ENCODE measurements at regions not wholly inside any gene's neighbourhood (a gene's known extent, or its start where the extent isn't known, plus 50 kb on each side); places are given as distances from the start of the nearest gene placed in this dataset.

DNA sequence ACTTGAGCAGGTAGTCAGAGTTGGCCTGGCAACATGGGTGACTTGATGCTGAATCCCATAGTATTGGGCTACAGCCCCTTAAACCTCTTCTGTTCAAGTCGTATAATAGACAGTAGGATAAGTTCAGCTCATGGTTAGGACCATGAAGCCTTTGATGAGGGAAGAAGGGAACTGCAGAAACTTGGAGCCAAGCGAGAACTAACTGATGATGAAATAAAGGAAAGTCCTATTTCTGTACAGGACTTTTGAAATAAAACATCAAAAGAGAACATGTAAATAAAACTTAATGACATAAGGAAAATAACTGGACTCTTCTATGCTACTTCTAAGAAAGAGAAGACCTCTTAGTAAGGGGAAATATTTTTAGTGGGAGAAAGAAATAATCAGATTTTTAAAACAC is 51.2 kb upstream of the UGP2 start:
- H3K4me3 ChIP-seq (ENCODE audit: low read depth, low read length), result no peak overlapping the region
- POLR2A ChIA-PET, result interaction anchor here (1.0 to 1.7 kb wide), 2 partner anchors 51 to 52 kb away, joined by 3 to 9 read pairs; partner anchors contain the start of gene UGP2
- DNase-seq (ENCODE audit: low read depth, low spot score), result no peak
- TF ChIP-seq, protein P1, sequence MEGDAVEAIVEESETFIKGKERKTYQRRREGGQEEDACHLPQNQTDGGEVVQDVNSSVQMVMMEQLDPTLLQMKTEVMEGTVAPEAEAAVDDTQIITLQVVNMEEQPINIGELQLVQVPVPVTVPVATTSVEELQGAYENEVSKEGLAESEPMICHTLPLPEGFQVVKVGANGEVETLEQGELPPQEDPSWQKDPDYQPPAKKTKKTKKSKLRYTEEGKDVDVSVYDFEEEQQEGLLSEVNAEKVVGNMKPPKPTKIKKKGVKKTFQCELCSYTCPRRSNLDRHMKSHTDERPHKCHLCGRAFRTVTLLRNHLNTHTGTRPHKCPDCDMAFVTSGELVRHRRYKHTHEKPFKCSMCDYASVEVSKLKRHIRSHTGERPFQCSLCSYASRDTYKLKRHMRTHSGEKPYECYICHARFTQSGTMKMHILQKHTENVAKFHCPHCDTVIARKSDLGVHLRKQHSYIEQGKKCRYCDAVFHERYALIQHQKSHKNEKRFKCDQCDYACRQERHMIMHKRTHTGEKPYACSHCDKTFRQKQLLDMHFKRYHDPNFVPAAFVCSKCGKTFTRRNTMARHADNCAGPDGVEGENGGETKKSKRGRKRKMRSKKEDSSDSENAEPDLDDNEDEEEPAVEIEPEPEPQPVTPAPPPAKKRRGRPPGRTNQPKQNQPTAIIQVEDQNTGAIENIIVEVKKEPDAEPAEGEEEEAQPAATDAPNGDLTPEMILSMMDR (IDR thresholded peaks at IDR 0.05; ENCODE audit: insufficient read depth, low read length, missing control alignments), result no peak
- CTCF ChIA-PET, result interaction anchor here (0.9 to 1.1 kb wide), 2 partner anchors 71 to 92 kb away, joined by 3 read pairs; no protein-coding TSS in a partner anchor

DNA sequence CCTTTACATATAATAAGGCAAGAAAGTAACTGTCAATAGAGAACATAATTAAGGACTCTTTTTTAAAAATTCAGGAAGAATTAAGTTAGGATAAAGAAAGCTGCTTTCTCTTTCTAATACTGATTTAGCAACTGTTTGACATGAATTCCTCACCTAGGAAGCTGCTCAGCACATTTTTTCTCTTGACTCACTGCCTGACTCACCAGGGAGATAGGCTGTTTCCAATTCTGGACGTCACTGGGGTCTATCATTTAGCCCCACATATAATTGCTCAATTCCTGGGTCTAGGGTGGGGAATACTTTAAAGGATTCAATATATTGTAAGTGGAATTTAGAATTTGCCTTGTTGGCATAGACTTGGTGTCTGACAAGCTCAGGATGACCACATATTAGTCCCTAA is 50.8 kb upstream of the UGP2 start:
- DNase-seq (ENCODE audit: low read depth, low spot score), result peak; percentile 63
- ChIA-PET CTCF (interaction anchor here (0.9 to 1.1 kb wide), 2 partner anchors 71 to 92 kb away, joined by 3 read pairs; no protein-coding TSS in a partner anchor), POLR2A (interaction anchor here (1.0 to 1.7 kb wide), 2 partner anchors 51 to 52 kb away, joined by 3 to 9 read pairs; partner anchors contain the start of gene UGP2)
- no peak overlapping the region for H3K4me3 ChIP-seq (ENCODE audit: low read depth, low read length)
- TF ChIP-seq, protein P1 (IDR thresholded peaks at IDR 0.05; ENCODE audit: insufficient read depth, low read length, missing control alignments), result no peak

DNA sequence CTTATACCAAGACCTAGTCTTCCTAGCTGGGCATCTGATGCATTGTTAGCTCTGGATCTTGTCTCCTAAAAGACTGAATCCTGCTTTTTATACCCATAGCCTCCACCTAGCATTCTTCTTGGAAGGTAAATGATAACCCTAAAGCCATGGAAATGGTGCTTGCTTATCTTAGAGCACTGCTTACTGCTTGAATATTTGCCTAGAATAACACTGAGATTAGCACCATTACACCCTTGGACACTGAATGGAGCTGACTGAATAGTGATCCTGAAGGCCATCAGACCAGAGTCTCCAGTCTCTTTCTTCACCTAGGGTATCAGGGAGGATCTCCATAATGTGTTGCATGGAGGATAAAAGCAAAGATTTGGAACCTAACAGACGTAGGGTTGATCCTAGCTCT is 50.3 kb upstream of the UGP2 start:
- CTCF ChIA-PET, result interaction anchor here (0.9 to 1.9 kb wide), 3 partner anchors 11 to 93 kb away, joined by 3 to 4 read pairs (median 3); no protein-coding TSS in a partner anchor
- TF ChIP-seq, protein P1 (IDR thresholded peaks at IDR 0.05; ENCODE audit: insufficient read depth, low read length, missing control alignments), result no peak
- H3K4me3 ChIP-seq (ENCODE audit: low read depth, low read length), result no peak overlapping the region
- DNase-seq (ENCODE audit: low read depth, low spot score), result no peak
- POLR2A ChIA-PET, result interaction anchor here (1.0 to 1.7 kb wide), 2 partner anchors 50 to 51 kb away, joined by 3 to 9 read pairs; partner anchors contain the start of gene UGP2

All from AG04449 (cell line).